ENCODE measurements at regions not wholly inside any gene's neighbourhood (a gene's known extent, or its start where the extent isn't known, plus 50 kb on each side); places are given as distances from the start of the nearest gene placed in this dataset.

GRCh38 chr10:128587689-128588088 lies 461.5 kb upstream of the MKI67 start:
- Histone ChIP-seq H3K79me2 (ENCODE audit: control insufficient read depth, insufficient read depth, low read length) (no peaks in the 10 kb centered on the region), H2AFZ (ENCODE audit: low read depth, low read length) (no peak overlapping the region), H3K4me1 (ENCODE audit: control insufficient read depth, extremely low read depth, insufficient read depth, low read length) (no peaks in the 10 kb centered on the region), H3K27me3 (ENCODE audit: control insufficient read depth in 2 of 2, insufficient read depth in 2 of 2, low read length in 2 of 2) (no peaks in the 10 kb centered on the region), H3K4me3 (replicated peaks in 1 of 3; ENCODE audit: insufficient read depth in 1 of 3, low read depth in 1 of 3, low read length in 3 of 3) (no peak overlapping the region), H3K9me3 (replicated peaks; ENCODE audit: control insufficient read depth, insufficient read depth, low read length) (peaks cover 2% of the 10 kb centered on the region), H3K9me1 (replicated peaks; ENCODE audit: control insufficient read depth, extremely low read depth, insufficient read depth, low read length) (no peaks in the 10 kb centered on the region), H3K4me2 (ENCODE audit: insufficient read depth, low read length) (no peak overlapping the region), H4K20me1 (replicated peaks; ENCODE audit: control insufficient read depth, extremely low read depth, insufficient read depth, low read length) (no peaks in the 10 kb centered on the region), H3K9ac (replicated peaks; ENCODE audit: extremely low read depth, insufficient read depth, low read length) (no peak overlapping the region), H3K27ac (ENCODE audit: insufficient read depth, low read depth, low read length) (no peak overlapping the region), H3K36me3 (ENCODE audit: control insufficient read depth in 2 of 2, extremely low read depth in 1 of 2, insufficient read depth in 2 of 2, low read length in 2 of 2) (no peaks in the 10 kb centered on the region)
- dilution Hi-C loops (cut with MboI; ENCODE audit: extremely low pct_ligation_motif_present, low sequenced_read_pairs) = no loop called here
- CTCF ChIA-PET = no interaction called here
- POLR2A ChIA-PET = no interaction called here
- DNase-seq (ENCODE audit: low read depth, low spot score) (no peak), FAIRE-seq (no peak)
- intact Hi-C loops (cut with micrococcal nuclease) = no loop called here
- no TSS peak for BruUV-seq (replicated peaks)
- no peak for TF ChIP-seq EZH2 (IDR thresholded peaks at IDR 0.05; ENCODE audit: borderline replicate concordance, low read depth, low read length, severe bottlenecking)
- TF ChIP-seq MYC (IDR thresholded peaks at IDR 0.05; ENCODE audit: low read depth, low read length) = no peak

- H4K20me1 ChIP-seq (replicated peaks; ENCODE audit: control insufficient read depth, extremely low read depth, insufficient read depth, low read length) = no peaks in the 10 kb centered on the region
- no TSS peak for BruUV-seq (replicated peaks)
- H3K36me3 ChIP-seq (ENCODE audit: control insufficient read depth in 2 of 2, extremely low read depth in 1 of 2, insufficient read depth in 2 of 2, low read length in 2 of 2) = no peaks in the 10 kb centered on the region
- no peak for TF ChIP-seq POLR2A (IDR thresholded peaks at IDR 0.05; ENCODE audit: low read depth, low read length)
- no peak for TF ChIP-seq GATA2 (IDR thresholded peaks at IDR 0.05; ENCODE audit: insufficient read depth, insufficient read length, low read depth, low read length)
- no peak for TF ChIP-seq FOS (IDR thresholded peaks at IDR 0.05; ENCODE audit: borderline replicate concordance, insufficient read depth, low read length)
- TF ChIP-seq MAX (IDR thresholded peaks at IDR 0.05; ENCODE audit: insufficient read depth, insufficient read length) = no peak
- no peak for TF ChIP-seq MYC (IDR thresholded peaks at IDR 0.05; ENCODE audit: low read depth, low read length)
- no peak overlapping the region for H2AFZ ChIP-seq (ENCODE audit: low read depth, low read length)
- intact Hi-C loops (cut with micrococcal nuclease) (no loop called here), dilution Hi-C loops (cut with MboI; ENCODE audit: extremely low pct_ligation_motif_present, low sequenced_read_pairs) (no loop called here)
- H3K27me3 ChIP-seq (ENCODE audit: control insufficient read depth in 2 of 2, insufficient read depth in 2 of 2, low read length in 2 of 2) = no peaks in the 10 kb centered on the region
- H3K9me3 ChIP-seq (replicated peaks; ENCODE audit: control insufficient read depth, insufficient read depth, low read length) = peaks cover 2% of the 10 kb centered on the region
- no peak overlapping the region for H3K4me2 ChIP-seq (ENCODE audit: insufficient read depth, low read length)
- H3K79me2 ChIP-seq (ENCODE audit: control insufficient read depth, insufficient read depth, low read length) = no peaks in the 10 kb centered on the region
- no peaks in the 10 kb centered on the region for H3K9me1 ChIP-seq (replicated peaks; ENCODE audit: control insufficient read depth, extremely low read depth, insufficient read depth, low read length)
- FAIRE-seq (no peak), DNase-seq (ENCODE audit: low read depth, low spot score) (no peak)
- CTCF ChIA-PET = no interaction called here
- no peak overlapping the region for H3K4me3 ChIP-seq (replicated peaks in 1 of 3; ENCODE audit: insufficient read depth in 1 of 3, low read depth in 1 of 3, low read length in 3 of 3)
- no peak overlapping the region for H3K27ac ChIP-seq (ENCODE audit: insufficient read depth, low read depth, low read length)
- POLR2A ChIA-PET = no interaction called here
- no peaks in the 10 kb centered on the region for H3K4me1 ChIP-seq (ENCODE audit: control insufficient read depth, extremely low read depth, insufficient read depth, low read length)
- H3K9ac ChIP-seq (replicated peaks; ENCODE audit: extremely low read depth, insufficient read depth, low read length) = no peak overlapping the region
These were observed 462.2 kb upstream of the MKI67 start for GRCh38 chr10:128588402-128588801.
